HG03571 (cell line): ENCODE measurements at regions not wholly inside any gene's neighbourhood (a gene's known extent, or its start where the extent isn't known, plus 50 kb on each side); places are given as distances from the start of the nearest gene placed in this dataset.
"Not testable (repeated sequence)": the region's sequence is repeated elsewhere in the genome, so short reads cannot be mapped to it uniquely, and the experiment has no call there.

Experiments
- ATAC-seq: cut with Tn5 transposase; IDR thresholded peaks from one replicate; pipeline ENCODE4 v1.9.1; 2021; ENCODE audit not compliant: unreplicated experiment

DNA sequence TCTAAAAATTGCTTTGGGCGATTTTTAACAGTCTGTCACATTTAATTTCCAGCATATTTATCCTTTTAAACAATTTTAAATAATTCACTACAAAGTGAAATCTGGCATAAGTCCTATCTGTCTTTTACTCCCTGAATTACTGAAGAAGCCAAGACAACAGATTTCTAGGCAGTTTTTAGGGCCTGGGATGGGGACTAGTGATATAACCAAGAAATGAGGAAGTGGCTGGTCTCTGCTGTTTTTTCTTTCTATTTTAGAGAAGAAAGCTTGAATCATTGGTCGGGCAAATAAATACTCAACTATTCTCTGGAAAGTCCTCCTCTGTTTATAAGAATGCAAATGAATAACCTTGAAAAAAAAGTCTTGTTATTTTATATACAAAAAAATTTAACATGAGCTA, 79.7 kb upstream of the SSBP2 start:
- ATAC-seq, result no peak

DNA sequence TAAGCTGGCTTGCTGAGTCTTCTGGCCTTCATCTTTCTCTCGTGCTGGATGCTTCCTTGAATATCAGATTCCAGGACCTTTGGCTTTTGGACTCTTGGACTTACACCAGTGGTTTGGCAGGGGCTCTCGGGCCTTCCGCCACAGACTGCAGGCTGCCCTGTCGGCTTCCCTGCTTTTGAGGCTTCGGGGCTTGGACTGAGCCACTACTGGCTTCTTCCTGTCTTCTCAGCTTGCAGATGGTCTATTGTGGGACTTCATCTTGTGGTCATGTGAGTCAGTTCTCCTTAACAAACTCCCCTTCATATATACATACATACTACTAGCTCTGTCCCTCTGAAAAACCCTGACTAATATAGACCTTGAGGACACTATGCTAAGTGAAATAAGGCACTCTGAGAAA, 78.3 kb upstream of the SSBP2 start:
- ATAC-seq, result no peak

DNA sequence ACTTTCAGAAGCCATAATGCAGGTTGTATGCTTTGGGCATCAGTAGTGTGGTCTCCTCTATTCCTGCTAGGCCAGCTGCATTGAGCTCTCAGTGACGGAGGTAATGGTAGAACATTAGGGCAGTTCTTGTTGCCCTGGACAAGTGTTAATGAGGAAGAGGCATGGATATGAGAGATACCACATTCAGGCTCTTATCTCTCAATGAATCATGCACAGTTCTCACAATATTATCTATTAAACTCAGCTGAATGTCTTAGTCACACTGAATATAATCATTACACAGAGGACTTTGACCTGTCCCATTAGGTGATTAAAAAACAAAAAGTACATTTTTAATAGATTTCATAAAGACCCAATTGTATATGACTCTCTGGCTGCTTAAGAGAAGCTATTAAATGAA, 76.6 kb upstream of the SSBP2 start:
- ATAC-seq, result no peak

- no peak for ATAC-seq
Observed at GRCh38 chr5:81826128-81826527, 75.2 kb upstream of the SSBP2 start.

DNA sequence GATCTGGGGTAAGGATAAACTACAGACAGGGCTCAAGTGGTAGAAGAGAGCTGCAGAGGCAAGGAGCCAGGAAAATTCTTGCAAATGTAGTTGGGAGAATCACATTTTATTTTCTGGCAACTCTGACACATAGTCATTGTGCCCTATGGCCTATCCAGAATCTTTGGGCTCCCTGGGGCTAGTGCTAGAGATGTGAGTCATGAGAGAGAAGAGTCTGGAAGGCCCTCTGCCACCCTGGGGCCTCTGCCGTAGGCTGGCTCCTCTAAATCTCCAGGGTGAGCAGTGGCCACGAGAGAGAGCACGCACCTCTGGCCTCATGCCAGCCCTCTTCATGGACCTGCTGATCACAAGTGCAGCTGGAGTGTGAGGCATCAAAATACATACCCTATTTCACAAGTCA, 74.3 kb upstream of the SSBP2 start:
- no peak for ATAC-seq

- ATAC-seq, result not testable (repeated sequence)
Observed at GRCh38 chr5:81823736-81824135, 72.8 kb upstream of the SSBP2 start.

DNA sequence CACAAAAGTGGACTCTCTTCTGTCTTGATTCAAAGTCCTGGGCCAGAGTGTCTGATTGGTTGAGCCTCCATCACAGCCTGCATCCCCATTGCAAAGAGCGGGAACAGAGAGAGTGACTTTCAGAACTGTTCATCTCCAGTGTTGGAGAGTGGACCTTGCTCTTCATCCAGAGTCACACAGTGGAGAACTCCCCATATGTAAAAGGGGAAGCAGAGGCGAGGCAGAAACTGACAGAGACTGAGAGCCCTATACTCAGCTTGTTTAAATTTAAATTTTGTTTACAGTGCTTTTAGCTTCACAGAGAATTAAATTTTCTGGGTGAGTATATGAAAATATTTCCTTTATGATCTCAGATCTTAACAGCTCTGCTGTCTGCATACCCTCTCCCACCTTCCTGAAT, 70.0 kb upstream of the SSBP2 start:
- no peak for ATAC-seq

- no peak for ATAC-seq
Observed at GRCh38 chr5:81820318-81820636, 69.4 kb upstream of the SSBP2 start.

DNA sequence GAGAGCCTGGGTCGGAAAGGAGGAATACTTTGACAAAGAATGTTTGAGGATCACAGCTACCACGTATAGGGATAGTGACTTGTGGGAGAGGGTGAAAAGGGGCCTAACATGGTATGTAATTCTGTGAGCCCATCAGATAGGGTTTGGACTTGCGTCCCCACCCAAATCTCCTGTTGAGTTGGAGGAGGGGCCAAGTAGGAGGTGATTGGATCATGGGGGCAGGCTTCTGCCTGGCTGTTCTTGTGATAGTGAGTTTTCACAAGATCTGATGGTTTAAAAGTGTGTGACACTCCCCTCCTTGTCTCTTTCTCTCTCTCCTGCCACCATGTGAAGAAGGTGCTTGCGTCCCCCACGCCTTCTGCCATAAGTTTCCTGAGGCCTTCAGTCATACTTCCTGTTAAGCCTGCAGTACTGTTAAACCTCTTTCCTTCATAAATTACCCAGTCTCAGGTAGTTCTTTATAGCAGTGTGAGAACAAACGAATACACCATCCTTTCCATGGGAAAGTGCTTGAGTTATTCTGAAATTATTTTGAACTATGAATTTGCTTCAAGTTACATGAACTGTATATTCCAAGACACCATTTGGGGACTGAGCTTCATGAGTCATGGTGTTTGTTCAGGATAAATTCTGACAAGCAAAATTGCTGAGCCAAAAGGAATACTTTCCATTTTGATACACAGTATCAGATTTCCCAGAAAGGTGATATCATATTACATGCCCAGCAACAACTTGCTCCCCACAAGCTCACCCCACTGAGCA, 68.8 kb upstream of the SSBP2 start:
- ATAC-seq, result no peak

DNA sequence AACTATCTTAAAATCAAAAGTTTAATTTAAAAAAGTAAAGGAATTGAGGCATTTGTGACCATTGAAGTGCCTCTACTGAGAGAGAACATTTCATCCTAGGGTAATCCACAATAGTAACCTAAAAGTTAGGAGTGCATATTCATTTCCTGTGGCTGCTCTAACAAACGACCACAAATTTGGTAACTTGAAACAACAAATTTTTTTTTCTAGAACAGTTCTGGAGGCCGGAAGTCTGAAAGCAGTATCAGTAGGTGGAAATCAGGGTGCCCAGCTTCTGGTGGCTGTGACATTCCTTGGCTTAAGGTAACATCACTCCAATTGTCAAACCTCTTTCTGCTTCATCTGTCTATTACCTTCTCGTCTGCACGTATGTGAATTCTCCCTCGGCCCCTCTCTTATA, 67.1 kb upstream of the SSBP2 start:
- ATAC-seq, result no peak

DNA sequence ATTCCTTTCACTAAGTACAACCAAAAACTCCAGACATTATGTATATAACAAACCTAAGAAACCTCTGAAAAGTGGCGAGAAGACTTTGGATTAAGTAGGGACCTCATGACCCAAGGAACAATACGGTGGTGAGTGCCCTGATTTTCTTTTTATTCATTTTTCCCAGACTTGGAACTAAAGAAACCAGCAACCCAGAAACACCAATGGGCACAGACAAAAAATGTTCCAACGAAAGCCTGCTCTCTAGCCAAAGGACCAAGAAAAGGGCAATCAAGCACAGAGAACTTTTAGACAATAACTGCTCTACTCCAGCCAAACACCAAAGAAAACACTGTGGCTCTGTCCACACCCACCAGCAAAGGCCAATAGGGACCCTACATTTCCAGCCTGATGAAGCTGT, 66.2 kb upstream of the SSBP2 start:
- no peak for ATAC-seq

- ATAC-seq, result no peak
Observed at GRCh38 chr5:81815321-81815720, 64.4 kb upstream of the SSBP2 start.

GRCh38 chr5:81808106-81808505, 57.2 kb upstream of the SSBP2 start:
- ATAC-seq, result no peak

DNA sequence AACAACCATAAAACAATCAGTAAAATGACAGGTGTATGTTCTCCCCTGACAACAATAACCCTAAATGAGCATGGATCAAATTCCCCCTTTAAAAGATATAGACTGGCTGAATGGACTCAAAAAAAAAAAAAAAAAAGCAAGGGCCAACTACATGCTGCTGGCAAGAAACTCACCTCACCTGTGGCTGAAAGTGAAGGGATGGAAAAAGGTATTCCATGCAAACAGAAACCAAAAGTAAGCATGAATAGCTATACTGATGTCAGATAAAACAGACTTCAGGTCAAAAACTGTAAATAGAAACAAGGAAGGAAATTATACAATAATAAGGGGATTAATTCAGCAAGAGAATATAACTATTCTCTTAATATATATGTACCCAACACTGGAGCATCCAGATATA, 54.2 kb upstream of the SSBP2 start:
- no peak for ATAC-seq

GRCh38 chr5:81803812-81804211, 52.9 kb upstream of the SSBP2 start:
- ATAC-seq, result no peak

- ATAC-seq, result no peak
Observed at GRCh38 chr5:81802625-81803024, 51.7 kb upstream of the SSBP2 start.

GRCh38 chr5:81802020-81802419, 51.1 kb upstream of the SSBP2 start:
- no peak for ATAC-seq

GRCh38 chr5:81800797-81801196, 49.9 kb upstream of the SSBP2 start:
- no peak for ATAC-seq
